Activated CD8-positive, alpha-beta memory T cell treated with anti-CD3 and anti-CD28 coated beads for 24 hours (primary cell): ENCODE measurements at regions not wholly inside any gene's neighbourhood (a gene's known extent, or its start where the extent isn't known, plus 50 kb on each side); places are given as distances from the start of the nearest gene placed in this dataset.
"Not testable (repeated sequence)": the region's sequence is repeated elsewhere in the genome, so short reads cannot be mapped to it uniquely, and the experiment has no call there.

ENCODE experiments used
- DNase-seq: peaks from one replicate; pipeline ENCODE4 v3.0.0-alpha.2; 2020

DNA sequence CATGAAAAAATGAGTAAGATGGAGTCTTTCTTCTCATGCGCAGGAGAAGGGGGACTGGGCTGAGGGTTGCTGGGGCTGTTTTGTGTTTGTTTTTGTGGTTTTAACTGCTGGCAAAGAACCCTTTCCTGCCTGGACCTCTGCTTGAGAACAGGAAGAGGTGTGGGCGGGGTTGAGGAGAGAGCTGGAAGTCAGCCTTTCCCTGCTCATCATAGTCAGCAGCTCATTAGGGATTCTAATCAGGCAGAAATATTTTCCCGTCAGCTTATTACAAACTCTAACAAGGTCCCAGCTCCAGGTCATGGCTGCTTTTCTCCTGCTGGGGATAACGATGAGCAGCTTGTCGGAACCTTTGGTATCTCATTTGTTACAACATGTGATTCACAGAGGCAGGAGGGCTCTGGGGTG, 185.0 kb upstream of the NRXN3 start:
- no peak for DNase-seq

GRCh38 chr14:77986773-77987172, 183.4 kb upstream of the NRXN3 start:
- DNase-seq = no peak

- DNase-seq = no peak
Observed at GRCh38 chr14:77988096-77988870, 181.9 kb upstream of the NRXN3 start.

GRCh38 chr14:77988970-77989369, 181.2 kb upstream of the NRXN3 start:
- no peak for DNase-seq

GRCh38 chr14:77989441-77989991, 180.7 kb upstream of the NRXN3 start:
- DNase-seq = no peak

DNA sequence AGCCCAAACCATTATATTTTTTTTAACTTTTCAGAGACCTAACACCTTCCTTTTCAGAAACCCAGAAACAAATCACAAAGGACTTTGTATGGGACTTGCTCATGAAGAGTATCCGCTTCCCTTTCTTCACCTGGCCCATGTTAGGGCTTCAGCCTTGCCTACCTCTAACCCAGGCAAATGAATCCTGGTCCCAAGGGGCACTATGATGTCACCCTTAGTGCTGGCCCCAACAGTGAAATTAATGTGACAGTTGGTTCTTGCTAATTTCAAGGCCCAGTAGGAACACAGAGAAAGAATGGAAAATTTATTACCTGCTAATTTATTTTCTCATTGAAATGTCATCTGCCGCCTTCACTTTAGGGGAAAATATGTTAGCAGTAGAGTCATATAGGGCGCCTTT, 179.8 kb upstream of the NRXN3 start:
- no peak for DNase-seq

DNA sequence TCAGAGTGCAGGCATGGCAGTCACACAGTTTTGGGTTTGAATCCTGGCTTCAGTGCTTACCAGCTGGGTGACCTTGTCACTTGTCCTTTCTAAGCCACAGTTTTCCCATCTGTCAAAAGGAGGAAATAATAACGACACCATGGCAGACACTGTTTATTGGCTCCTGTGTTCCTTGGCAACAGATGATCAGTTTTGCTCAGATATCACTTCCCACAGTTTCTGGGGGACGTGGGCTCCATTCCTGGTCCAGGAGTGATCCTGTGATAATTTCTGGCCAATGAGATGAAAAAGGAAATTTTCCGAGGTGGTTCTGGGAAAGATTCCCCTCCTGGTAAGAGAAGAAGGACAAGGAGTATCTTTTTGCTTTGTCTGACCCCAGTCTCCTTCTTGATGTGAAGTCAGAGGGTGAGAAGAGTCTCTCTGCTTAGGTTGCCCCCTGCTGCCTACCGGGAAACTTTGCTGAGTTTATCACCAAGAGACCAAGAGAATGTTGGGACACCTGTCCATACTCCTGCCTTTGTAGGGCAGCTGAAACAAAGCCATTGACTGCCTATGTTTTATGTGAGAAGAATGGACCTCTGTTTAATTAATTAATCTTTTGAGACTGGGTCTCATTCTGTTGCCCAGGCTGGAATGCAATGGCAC, 178.9 kb upstream of the NRXN3 start:
- no peak for DNase-seq

GRCh38 chr14:78005325-78005724, 164.8 kb upstream of the NRXN3 start:
- DNase-seq = no peak

GRCh38 chr14:78007160-78007559, 163.0 kb upstream of the NRXN3 start:
- DNase-seq = no peak

DNA sequence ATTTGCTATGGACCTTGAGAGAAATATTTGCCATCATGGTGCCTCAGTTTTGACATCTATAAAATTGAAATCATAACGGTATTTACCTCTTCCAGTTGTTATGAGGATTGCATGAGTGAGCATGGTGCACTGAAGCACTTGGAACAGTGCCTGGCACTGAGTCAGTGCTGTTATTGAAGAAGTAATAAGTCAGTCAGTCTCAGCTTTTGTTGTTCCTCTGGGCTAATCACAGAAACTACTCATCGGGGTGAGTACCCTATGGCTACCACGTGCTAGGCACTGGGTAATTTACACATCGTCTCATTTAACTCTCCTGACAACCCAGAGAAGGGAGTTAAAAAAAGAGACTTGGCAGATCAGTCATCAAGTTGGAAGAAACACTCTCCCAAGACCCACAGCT, 159.5 kb upstream of the NRXN3 start:
- DNase-seq = no peak

GRCh38 chr14:78013911-78014310, 156.3 kb upstream of the NRXN3 start:
- not testable (repeated sequence) for DNase-seq

- DNase-seq = no peak
Observed at GRCh38 chr14:78016532-78016931, 153.6 kb upstream of the NRXN3 start.

DNA sequence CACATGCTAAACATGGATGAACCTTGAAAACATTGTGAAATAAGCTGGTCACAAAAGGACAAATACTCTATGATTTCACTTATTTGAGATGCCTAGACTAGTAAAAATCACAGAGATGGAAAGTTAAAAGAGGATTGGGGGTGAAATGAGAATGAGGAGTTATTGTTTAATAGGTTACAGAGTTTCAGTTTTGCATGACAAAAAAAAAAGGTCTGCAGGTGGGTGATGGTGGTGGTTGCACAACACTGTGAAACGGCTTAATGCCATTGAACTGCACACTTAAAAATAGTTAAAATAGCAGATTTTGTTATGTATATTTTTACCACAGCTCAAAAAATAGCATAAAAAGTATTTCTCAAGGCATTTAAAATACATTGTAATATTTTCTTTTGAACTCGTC, 151.9 kb upstream of the NRXN3 start:
- DNase-seq = no peak

GRCh38 chr14:78022059-78022458, 148.1 kb upstream of the NRXN3 start:
- DNase-seq = peak; percentile 67

GRCh38 chr14:78023112-78023511, 147.1 kb upstream of the NRXN3 start:
- DNase-seq = no peak

DNA sequence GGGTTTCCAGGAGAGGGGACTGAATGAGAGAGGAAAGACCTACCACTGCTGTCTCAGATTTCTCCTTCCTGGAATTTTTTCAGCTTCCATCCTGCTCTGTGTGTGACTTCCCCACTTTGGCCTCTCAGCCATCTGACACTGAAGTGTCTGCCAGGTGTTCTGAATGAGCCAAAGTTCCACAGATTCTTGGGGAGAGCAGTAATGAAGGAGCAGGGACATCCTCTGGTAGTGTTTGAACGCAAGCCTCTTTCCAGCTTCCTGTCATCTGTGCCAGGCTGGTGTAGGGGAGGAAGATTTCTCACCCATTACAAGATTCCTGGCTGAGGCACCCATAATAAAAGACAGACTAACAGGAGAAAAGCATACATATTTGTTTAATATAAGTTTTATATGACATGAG, 141.7 kb upstream of the NRXN3 start:
- DNase-seq = no peak

- DNase-seq = no peak
Observed at GRCh38 chr14:78029601-78030372, 140.4 kb upstream of the NRXN3 start.

DNA sequence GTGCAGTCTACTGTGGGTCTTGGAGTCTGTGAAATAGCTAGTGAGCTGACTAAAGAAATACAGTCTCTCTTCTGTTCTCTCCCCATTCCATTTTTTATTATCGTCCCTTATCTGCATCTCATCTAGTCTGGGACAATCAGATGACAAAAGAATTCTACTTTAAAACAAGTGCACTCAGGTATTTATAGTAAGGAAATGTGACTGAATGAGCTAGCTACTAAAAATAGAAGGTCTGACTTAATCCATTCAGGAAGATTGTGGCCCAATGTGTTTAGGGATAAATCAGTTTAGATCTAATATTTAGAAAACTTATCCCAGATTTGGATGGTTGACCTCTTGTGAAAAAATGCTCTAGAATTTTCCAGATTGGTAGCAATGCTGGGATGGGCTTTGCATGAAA, 126.8 kb upstream of the NRXN3 start:
- DNase-seq = no peak

- DNase-seq = no peak
Observed at GRCh38 chr14:78048120-78048519, 122.1 kb upstream of the NRXN3 start.

DNA sequence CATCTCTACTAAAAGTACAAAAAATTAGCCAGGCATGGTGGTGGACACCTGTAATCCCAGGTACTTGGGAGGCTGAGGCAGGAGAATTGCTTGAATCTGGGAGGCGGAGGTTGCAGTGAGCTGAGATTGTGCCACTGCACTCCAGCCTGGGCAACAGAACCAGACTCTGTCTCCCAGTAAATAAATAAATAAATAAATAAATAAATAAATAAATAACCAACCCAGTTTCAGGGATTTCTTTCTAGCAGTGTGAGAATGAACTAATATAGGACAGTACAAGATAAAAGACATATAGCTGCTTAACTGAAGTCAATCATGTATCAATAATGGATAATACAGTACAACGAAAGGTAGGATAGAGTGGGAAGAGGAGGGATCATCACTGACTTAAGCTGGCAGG, 113.3 kb upstream of the NRXN3 start:
- DNase-seq = not testable (repeated sequence)

- DNase-seq = no peak
Observed at GRCh38 chr14:78070344-78070743, 99.8 kb upstream of the NRXN3 start.

DNA sequence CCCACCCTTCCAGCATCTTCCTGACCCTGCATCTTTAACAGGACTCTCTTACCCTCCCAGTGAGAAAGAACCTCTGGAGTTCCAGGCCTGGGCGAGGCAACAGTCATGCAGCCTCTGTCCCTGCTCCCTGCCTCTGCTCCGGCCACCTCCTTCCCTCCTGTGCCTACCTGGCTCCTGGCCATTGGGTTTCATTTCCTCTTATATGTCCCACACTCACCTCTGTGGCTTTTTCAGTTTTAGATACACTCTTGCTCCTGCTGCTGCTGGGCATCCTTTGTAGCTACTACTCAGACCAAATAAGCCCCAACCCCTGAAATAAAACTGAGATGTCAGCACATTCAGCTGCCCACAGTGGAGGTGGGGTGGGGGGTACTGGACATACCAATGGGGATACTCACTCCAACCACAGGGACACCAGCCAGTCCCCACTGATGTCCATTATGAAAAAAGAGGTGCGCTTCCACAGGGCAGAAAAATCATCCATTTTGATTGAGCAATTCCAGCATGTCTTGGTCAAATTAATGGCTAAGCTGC, 99.1 kb upstream of the NRXN3 start:
- no peak for DNase-seq

DNA sequence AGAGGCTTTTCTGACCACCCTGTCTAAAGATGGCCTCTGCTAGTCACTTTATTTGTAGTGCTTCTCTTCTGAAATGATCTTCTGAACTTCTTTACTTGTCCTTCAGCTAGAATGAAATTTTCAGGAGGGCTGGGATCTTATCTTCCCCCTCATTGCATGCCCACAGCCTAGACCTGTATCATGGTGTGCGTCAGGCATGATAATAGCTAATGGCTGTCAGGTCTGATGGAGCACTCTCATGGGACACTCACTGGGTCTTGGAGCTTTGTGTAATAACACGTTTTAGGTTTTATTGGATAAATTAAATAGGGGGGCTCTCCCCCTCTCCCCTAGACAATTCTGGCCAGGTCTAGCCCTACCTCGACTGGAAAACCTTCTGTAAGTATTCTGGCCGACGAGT, 97.1 kb upstream of the NRXN3 start:
- no peak for DNase-seq
